Type B pancreatic cell (in vitro differentiated cells): ENCODE measurements at regions not wholly inside any gene's neighbourhood (a gene's known extent, or its start where the extent isn't known, plus 50 kb on each side); places are given as distances from the start of the nearest gene placed in this dataset.
A peak's percentile ranks its signal among the peaks of the same experiment; 100 is the strongest.
"Not testable (repeated sequence)": the region's sequence is repeated elsewhere in the genome, so short reads cannot be mapped to it uniquely, and the experiment has no call there.

ENCODE experiments used
- DNase-seq: peaks from one replicate; pipeline ENCODE4 v3.0.0; 2021; ENCODE audit warnings: mixed read lengths; ENCODE audit not compliant: unreplicated experiment; ENCODE audit errors: extremely low spot score
- H3K27ac Mint-ChIP-seq: 2 replicates; pipeline ENCODE4 v1.8.0; 2021; ENCODE audit warnings: mild to moderate bottlenecking, mixed read lengths
- H3K27me3 Mint-ChIP-seq: 2 replicates; pipeline ENCODE4 v1.8.0; 2021; ENCODE audit warnings: mixed read lengths
- H3K36me3 Mint-ChIP-seq: 2 replicates; pipeline ENCODE4 v1.8.0; 2021; ENCODE audit warnings: mixed read lengths
- H3K4me1 Mint-ChIP-seq: one replicate; pipeline ENCODE4 v1.8.0; 2021; ENCODE audit warnings: mixed read lengths; ENCODE audit not compliant: unreplicated experiment
- H3K4me3 Mint-ChIP-seq: 2 replicates; pipeline ENCODE4 v1.8.0; 2021; ENCODE audit warnings: mild to moderate bottlenecking, mixed read lengths
- H3K9me3 Mint-ChIP-seq: 2 replicates; pipeline ENCODE4 v1.8.0; 2021; ENCODE audit warnings: mixed read lengths
- CTCF ChIP-seq: fragments of 200-600 bp; sonication (generic); conservative IDR thresholded peaks from 2 replicates; pipeline ENCODE4 v1.5.0; 2021; ENCODE audit warnings: antibody characterized with exemption, mild to moderate bottlenecking

GRCh38 chr14:59055439-59056045 is 132.9 kb upstream of the DAAM1 start:
- no peak for DNase-seq
- H3K9me3 Mint-ChIP-seq: peaks cover 9% of the 10 kb centered on the region

GRCh38 chr14:59057551-59057950 is 130.9 kb upstream of the DAAM1 start:
- no peak overlapping the region for H3K27ac Mint-ChIP-seq
- no peaks in the 10 kb centered on the region for H3K4me1 Mint-ChIP-seq
- H3K27me3 Mint-ChIP-seq: no peaks in the 10 kb centered on the region
- no peak overlapping the region for H3K4me3 Mint-ChIP-seq
- peaks cover 4% of the 10 kb centered on the region for H3K36me3 Mint-ChIP-seq
- H3K9me3 Mint-ChIP-seq: peaks cover 9% of the 10 kb centered on the region
- DNase-seq: no peak
- TF ChIP-seq CTCF: no peak

More at GRCh38 chr14:59055439-59056045, 132.9 kb upstream of the DAAM1 start:
- Mint-ChIP-seq H3K27me3 (no peaks in the 10 kb centered on the region), H3K4me1 (no peaks in the 10 kb centered on the region), H3K4me3 (no peak overlapping the region), H3K27ac (no peak overlapping the region), H3K36me3 (peaks cover 4% of the 10 kb centered on the region)
- TF ChIP-seq CTCF: peak; percentile 87

GRCh38 chr14:59058776-59059175 is 129.7 kb upstream of the DAAM1 start:
- H3K4me1 Mint-ChIP-seq, H3K4me3 Mint-ChIP-seq, H3K36me3 Mint-ChIP-seq, H3K27ac Mint-ChIP-seq, DNase-seq, H3K27me3 Mint-ChIP-seq: not testable (repeated sequence)
- H3K9me3 Mint-ChIP-seq: peaks cover 15% of the 10 kb centered on the region

GRCh38 chr14:59060841-59061240 is 127.6 kb upstream of the DAAM1 start:
- TF ChIP-seq CTCF: no peak
- DNase-seq: no peak
- H3K9me3 Mint-ChIP-seq: peaks cover 15% of the 10 kb centered on the region

DNA sequence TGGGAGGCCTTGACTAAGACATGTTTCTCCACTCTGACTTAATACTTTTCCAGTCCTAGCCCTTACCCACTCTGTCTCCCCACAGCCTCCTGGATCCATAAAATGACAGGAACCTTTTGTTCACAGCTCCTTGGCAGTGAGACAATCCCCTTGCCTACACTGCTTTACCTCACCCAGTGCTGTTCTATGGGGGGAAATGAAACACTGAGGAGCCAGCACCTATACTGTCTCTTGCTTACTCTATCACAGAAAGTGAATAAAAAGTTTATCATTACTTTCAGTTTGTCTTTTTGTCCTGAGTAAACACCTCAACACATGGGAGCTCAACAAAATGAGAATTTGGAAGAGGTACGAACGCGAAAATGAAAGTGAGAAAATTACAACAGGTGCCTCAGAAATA is 127.2 kb upstream of the DAAM1 start:
- Mint-ChIP-seq H3K9me3 (peaks cover 15% of the 10 kb centered on the region), H3K4me1 (no peaks in the 10 kb centered on the region), H3K27ac (no peak overlapping the region), H3K27me3 (no peaks in the 10 kb centered on the region), H3K36me3 (peaks cover 4% of the 10 kb centered on the region), H3K4me3 (no peak overlapping the region)
- no peak for TF ChIP-seq CTCF
- no peak for DNase-seq

More at GRCh38 chr14:59060841-59061240, 127.6 kb upstream of the DAAM1 start:
- H3K27ac Mint-ChIP-seq: no peak overlapping the region
- H3K27me3 Mint-ChIP-seq: no peaks in the 10 kb centered on the region
- H3K4me1 Mint-ChIP-seq: no peaks in the 10 kb centered on the region
- H3K4me3 Mint-ChIP-seq: no peak overlapping the region
- H3K36me3 Mint-ChIP-seq: peaks cover 4% of the 10 kb centered on the region

DNA sequence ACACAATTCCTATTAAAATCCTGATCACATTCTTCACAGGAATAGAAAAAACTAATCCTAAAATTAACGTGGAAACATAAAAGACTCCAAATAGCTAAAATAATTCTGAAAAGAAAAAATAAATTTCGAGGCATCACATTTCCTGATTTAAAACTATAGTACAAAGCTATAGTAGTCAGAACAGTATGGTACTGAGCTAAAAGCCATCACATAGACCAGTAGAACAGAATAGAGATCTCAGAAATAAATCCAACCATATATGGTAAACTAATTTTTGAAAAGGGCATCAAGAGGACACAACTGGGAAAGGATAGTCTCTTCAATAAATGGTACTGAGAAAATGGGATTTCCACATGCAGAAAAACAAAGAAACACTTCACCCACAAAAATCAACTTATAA is 125.2 kb upstream of the DAAM1 start:
- TF ChIP-seq CTCF: no peak
- no peak overlapping the region for H3K27ac Mint-ChIP-seq
- H3K4me1 Mint-ChIP-seq: no peaks in the 10 kb centered on the region
- DNase-seq: no peak
- H3K9me3 Mint-ChIP-seq: peaks cover 15% of the 10 kb centered on the region
- no peak overlapping the region for H3K4me3 Mint-ChIP-seq
- no peaks in the 10 kb centered on the region for H3K27me3 Mint-ChIP-seq
- H3K36me3 Mint-ChIP-seq: peaks cover 4% of the 10 kb centered on the region
